CD4-positive, alpha-beta T cell treated with Interleukin-17A for 1 hour (primary cell): ENCODE measurements at regions not wholly inside any gene's neighbourhood (a gene's known extent, or its start where the extent isn't known, plus 50 kb on each side); places are given as distances from the start of the nearest gene placed in this dataset.

Experiments
- DNase-seq: peaks from one replicate; pipeline ENCODE4 v3.0.0-alpha.2; 2020

GRCh38 chr2:239499726-239500573, 99.1 kb upstream of the HDAC4 start:
- no peak for DNase-seq

- no peak for DNase-seq
These were observed 98.3 kb upstream of the HDAC4 start for GRCh38 chr2:239498981-239499634.

DNA sequence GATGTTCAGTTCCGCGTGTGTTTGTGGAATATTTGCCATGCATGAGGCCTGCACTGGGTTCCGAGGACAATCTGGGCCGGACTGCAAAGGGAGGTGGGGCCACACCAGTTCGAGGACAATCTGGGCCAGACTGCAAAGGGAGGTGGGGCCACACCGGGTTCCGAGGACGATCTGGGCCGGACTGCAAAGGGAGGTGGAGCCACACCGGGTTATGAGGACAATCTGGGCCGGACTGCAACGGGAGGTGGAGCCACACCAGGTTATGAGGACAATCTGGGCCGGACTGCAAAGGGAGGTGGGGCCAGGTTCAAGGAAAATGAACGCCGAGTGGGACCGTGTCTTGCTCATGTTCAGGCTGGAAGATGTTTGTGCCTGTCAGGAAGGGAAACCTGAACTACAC, 97.8 kb upstream of the HDAC4 start:
- no peak for DNase-seq

GRCh38 chr2:239496700-239497099, 95.9 kb upstream of the HDAC4 start:
- no peak for DNase-seq

DNA sequence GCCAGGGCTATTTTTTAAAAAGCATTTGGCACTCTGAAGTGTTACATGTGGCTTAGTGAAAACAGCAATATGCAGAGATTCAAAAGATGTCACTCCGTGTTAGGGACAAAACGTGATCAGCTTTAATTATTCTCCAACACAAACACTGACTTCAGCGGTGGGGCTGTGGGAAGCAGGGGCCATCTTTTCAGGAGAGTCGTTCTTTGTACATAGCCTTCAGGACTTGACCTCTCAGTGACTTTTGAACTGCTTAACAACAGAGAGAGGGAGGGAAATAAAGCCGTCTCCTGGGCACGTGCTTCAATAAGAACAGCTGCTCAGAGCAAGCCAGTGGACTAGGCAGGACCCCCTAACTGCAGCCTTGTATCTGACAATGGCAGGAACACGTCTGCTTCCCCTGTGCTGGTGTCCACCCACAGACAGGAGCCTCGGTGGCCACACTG, 95.0 kb upstream of the HDAC4 start:
- no peak for DNase-seq

DNA sequence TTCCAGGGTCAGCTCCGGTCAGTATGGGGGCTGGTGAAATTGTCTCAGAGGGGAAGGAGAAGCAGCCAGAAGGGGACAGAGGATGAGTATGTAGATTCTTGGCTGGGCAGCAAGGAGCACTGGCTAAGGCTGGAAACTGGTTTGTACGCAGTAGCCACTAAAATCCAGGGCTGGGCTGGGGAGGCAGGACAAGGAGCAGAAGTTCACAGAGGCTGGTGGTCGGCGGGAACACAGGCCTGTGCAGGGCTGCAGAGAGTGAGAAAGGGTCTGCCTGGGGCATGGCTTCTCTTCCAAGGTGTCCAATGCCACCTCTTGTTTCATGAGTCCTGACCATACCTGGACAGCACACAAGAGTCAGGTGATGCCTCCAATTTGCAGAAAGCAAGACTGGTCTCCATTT, 94.4 kb upstream of the HDAC4 start:
- no peak for DNase-seq

- DNase-seq: no peak
These were observed 93.8 kb upstream of the HDAC4 start for GRCh38 chr2:239494578-239494977.

GRCh38 chr2:239489481-239489880, 88.7 kb upstream of the HDAC4 start:
- no peak for DNase-seq

DNA sequence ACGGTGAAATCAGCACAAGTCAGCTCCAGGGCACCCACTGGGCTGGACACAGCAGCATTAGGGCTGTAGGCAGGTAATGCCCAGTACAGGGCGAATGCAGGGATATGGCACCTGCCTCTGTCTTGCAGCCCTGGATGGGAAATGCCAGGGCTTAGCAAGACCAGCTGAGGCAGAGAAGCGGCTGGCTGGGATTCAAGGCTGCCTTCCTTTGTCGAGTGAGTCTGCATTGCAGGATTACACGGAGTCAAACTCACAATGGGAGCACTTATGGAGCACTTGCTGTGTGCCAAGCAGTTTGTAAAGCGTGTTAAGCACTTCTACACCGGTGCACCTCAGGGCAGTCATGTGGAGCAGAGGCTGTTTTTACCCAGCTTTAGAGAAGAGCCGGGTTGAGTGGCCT, 87.3 kb upstream of the HDAC4 start:
- DNase-seq: no peak

GRCh38 chr2:239487272-239487671, 86.5 kb upstream of the HDAC4 start:
- no peak for DNase-seq

DNA sequence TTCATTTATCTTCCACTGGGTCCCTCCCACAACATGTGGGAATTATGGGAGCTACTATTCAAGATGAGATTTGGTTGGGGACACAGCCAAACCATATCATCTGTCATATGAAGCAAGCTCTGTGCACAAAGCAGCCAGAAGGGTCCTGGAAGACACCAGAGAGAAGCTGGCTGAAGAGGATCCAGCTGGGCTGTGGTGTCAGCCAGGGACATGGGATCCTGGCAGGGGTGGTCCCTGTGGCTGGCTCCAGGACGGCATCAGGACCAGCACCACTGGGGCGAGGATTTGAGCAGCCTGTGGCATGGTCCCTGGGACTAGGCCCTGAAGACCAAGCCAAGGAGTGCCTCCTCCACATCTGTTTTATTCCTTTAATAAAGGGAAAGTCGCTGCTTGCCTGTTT, 84.8 kb upstream of the HDAC4 start:
- DNase-seq: no peak

DNA sequence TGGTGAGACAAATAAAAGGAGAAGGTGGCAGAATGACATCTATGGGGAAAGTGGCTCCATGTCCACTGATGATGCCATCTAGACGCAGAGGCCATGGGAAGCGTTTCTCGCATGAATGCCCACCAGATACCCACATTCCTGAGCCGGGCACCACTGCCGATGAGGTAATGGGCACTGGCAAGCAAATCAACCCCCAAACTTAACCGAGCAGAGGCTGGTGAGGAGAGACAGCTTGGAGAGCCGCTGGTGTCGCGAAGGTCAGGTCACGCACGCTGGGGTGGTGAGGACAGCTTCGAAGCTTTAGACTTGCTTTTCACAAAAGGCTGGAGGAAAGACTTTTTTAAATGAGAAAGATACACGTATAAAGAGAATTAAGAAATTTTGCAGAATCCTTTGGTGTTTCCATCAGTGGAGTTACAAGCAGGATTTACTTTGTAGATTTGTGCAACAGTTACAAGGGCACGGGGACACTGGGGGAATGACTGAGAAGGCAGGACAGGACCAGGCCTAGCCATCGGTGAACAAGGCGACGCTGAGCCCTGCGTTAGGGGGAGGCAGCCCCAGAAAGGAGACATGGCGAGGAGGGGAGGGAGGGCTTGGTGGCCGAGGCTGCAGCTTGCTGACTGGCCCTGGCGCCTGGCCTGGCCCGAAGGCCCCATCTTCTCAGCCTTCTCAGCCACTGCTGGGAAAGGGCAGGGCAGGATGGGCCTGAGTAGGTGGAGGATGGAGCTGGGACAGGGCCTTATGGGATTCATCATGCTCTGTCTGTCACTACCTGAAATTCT, 83.9 kb upstream of the HDAC4 start:
- DNase-seq: no peak

GRCh38 chr2:239482778-239483712, 82.2 kb upstream of the HDAC4 start:
- no peak for DNase-seq

GRCh38 chr2:239479471-239479870, 78.7 kb upstream of the HDAC4 start:
- no peak for DNase-seq

DNA sequence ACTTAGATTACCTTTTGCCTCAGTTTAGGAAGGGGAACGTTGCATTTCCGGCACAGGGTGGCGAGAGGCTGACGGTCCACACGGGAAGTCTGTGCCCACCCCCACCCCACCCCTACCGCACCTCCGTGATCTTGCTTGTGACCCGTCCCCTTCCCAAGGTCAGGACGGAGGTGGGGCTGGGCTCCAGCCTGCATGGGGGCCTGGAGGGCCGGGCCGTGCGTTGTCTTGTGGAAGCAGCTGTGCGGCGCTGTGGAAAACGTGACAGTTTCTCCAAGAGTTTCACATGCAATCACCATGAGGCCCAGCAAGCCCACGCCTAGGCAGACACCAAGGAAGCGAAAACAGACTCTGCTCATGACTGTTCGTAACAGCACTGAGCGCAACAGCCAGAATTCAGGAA, 76.8 kb upstream of the HDAC4 start:
- DNase-seq: no peak

GRCh38 chr2:239476757-239477585, 76.2 kb upstream of the HDAC4 start:
- no peak for DNase-seq

DNA sequence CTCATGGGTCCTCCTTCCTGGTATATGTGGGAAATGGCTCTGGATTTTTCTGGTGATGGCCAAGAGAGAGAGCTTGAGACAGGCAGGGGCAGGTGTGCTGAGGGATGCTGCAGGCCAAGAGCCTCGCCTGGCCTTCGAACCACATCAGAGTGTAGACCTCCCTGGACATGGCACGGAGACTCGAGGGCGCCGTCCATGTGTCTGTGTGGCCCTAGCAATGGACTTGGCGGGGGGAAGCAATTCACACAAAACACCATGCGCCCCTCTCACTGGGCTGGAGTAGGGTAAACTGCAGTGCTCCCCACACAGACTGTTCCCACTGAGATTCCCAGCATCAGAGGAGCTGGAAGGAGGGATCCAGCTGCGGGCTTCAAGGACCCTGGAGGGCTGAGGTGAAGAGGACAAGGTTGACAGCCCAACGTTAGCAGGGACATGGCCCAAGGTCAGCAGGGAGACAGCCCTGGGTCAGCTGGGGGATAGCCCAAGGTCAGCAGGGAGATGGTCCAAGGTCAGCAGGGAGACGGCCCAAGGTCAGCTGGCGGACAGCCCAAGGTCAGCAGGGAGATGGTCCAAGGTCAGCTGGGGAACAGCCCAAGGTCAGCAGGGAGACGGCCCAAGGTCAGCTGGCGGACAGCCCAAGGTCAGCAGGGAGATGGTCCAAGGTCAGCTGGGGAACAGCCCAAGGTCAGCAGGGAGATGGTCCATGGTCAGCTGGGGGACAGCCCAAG, 75.4 kb upstream of the HDAC4 start:
- DNase-seq: no peak

DNA sequence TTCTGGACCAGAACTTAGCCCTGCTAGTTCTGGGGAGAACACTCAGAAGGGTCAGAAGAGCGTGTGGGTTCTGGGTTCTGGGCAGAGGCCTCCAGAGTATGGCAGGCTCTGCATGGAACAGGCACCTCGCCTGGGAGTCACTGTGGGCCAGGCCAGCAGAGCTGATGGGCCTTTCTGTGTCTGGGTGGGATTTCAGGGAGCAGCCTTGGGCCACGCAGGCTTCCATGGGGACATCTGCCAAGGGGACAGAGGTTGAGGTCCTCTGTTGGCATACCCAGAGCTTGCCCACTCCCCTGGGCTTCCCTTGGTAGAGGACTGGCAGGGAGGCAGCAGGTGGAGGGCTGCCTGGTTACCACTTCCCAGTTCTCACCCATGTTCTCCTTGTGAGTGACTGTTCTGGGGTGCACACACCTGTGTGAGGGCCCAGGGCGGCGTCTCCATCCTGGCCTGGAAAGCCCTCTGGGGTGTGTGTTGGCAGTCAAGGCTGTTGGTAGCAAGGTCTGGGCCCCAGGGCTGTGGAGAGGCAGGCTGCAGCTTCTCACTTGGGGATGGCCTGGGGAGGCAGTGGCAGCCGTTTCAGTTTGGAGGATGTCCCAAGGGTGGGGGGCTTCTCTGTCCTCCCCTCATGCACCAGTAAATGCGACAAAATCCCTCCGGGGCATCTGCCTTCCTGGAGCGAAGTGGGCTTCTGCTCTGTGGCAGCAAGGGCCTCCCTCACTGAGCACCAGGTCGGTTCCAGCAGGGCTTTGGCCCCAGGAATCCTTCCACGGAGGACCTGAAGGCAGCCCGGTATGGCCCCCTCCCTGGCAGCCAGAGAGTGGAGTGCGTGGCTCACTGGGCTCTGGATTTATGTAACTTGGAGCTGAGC, 74.6 kb upstream of the HDAC4 start:
- no peak for DNase-seq

DNA sequence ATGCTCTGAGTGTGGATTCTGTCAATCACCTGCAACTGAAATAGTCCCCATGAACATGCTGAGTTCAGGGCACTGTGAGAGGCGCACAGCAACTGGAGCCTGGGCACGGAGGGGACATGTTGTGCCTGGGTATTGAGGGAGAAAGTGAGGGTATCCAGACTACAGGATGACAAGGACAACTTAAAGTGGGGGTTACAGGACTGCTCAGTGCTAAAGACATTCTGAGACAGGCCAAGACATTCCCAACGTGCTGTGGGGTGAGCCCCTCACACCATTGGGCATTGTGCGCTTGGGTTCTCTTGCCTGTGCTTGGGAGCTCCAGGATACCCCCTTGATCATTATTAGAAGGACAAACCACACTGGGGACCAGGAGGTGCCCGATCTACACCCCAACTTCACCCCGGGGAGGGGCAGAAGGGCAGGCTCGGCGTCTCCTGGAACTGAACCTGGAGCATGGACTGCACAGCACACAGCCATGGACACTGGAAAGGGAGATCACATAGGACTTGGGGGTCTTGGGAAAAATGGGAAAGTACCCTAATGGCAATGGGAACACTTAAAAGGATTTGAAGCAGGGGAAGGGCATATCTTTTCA, 72.5 kb upstream of the HDAC4 start:
- no peak for DNase-seq
